IMR-90 (cell line): ENCODE measurements at regions not wholly inside any gene's neighbourhood (a gene's known extent, or its start where the extent isn't known, plus 50 kb on each side); places are given as distances from the start of the nearest gene placed in this dataset.

Experiments used
- ATAC-seq: fragments of 200-7000 bp; cut with Tn5 transposase; 2 replicates; pipeline ENCODE4 v1.9.1; 2020; ENCODE audit warnings: low read depth, mild to moderate bottlenecking, moderate library complexity
- BruUV-seq: library from RNA; stranded (reverse); fragments of 400-500 nt; replicated peaks from 2 replicates; lab custom pipeline; 2021; lab: Mats Ljungman, UMichigan
- CTCF ChIA-PET: fragments of 300-600 bp; formaldehyde crosslinking; extraction: SDS; loops from one replicate; lab custom pipeline; 2021; ENCODE audit warnings: antibody characterized with exemption; lab: Yijun Ruan, JAX
- POLR2A ChIA-PET: fragments of 300-600 bp; sonication (Branson Sonifier 250); formaldehyde crosslinking; loops from one replicate; lab custom pipeline; 2022; ENCODE audit warnings: antibody characterized with exemption; ENCODE audit not compliant: unreplicated experiment; lab: Charles Lee
- DNase-seq: peaks from one replicate; pipeline ENCODE4 v3.0.0; 2013
- H2AFZ ChIP-seq: replicated peaks from 2 replicates; pipeline ENCODE3; 2013; ENCODE audit warnings: low read length, mild to moderate bottlenecking; ENCODE audit not compliant: poor library complexity
- H2AK5ac ChIP-seq: 2 replicates; pipeline ENCODE4 v1.6.1; 2013; ENCODE audit warnings: low read depth, low read length, inconsistent platforms
- H2AK9ac ChIP-seq: replicated peaks from 2 replicates; pipeline ENCODE3; 2013; ENCODE audit warnings: mild to moderate bottlenecking, low read depth, low read length, moderate library complexity; ENCODE audit not compliant: poor library complexity
- H2BK120ac ChIP-seq: 2 replicates; pipeline ENCODE4 v1.6.1; 2013; ENCODE audit warnings: low read depth, low read length, inconsistent platforms
- H2BK15ac ChIP-seq: 3 replicates; pipeline ENCODE4 v1.6.1; 2013; ENCODE audit warnings: low read depth, low read length, inconsistent platforms
- H2BK20ac ChIP-seq: 2 replicates; pipeline ENCODE4 v1.6.1; 2013; ENCODE audit warnings: low read depth, mild to moderate bottlenecking, inconsistent platforms, low read length, moderate library complexity
- H2BK5ac ChIP-seq: 2 replicates; pipeline ENCODE4 v1.6.1; 2013; ENCODE audit warnings: mild to moderate bottlenecking, low read depth, low read length, inconsistent platforms; ENCODE audit not compliant: poor library complexity, severe bottlenecking
- H3K14ac ChIP-seq: replicated peaks from 2 replicates; pipeline ENCODE4 v1.6.1; 2013; ENCODE audit warnings: low read depth, low read length, inconsistent platforms
- H3K18ac ChIP-seq: 2 replicates; pipeline ENCODE4 v1.6.1; 2013; ENCODE audit warnings: low read depth, low read length, control low read depth
- H3K23ac ChIP-seq: 2 replicates; pipeline ENCODE4 v1.6.1; 2013; ENCODE audit warnings: low read depth, low read length, inconsistent platforms
- H3K27ac ChIP-seq: 2 replicates; pipeline ENCODE4 v1.5.1; 2013; ENCODE audit warnings: mild to moderate bottlenecking, control low read depth, low read length; ENCODE audit not compliant: insufficient read depth
- H3K27me3 ChIP-seq: 2 replicates; pipeline ENCODE4 v1.6.1; 2013; ENCODE audit warnings: low read length; ENCODE audit not compliant: control insufficient read depth, insufficient read depth
- H3K36me3 ChIP-seq: 2 replicates; pipeline ENCODE4 v1.6.1; 2013; ENCODE audit warnings: low read length, mixed read lengths; ENCODE audit not compliant: control insufficient read depth, insufficient read depth
- H3K4ac ChIP-seq: 2 replicates; pipeline ENCODE4 v1.6.1; 2013; ENCODE audit warnings: low read depth, low read length, inconsistent platforms
- H3K4me1 ChIP-seq: 2 replicates; pipeline ENCODE4 v1.6.1; 2013; ENCODE audit warnings: low read length, mixed read lengths; ENCODE audit not compliant: control insufficient read depth, insufficient read depth
- H3K4me2 ChIP-seq: 2 replicates; pipeline ENCODE4 v1.6.1; 2013; ENCODE audit warnings: low read depth, mild to moderate bottlenecking, control low read depth, low read length, moderate library complexity
- H3K4me3 ChIP-seq: 2 replicates; pipeline ENCODE4 v1.5.1; 2013; ENCODE audit warnings: low read depth, mild to moderate bottlenecking, control low read depth, low read length, moderate library complexity; ENCODE audit not compliant: insufficient read depth
- H3K56ac ChIP-seq: 2 replicates; pipeline ENCODE4 v1.6.1; 2013; ENCODE audit warnings: low read length, inconsistent platforms; ENCODE audit not compliant: insufficient read depth; ENCODE audit errors: extremely low read depth
- H3K79me1 ChIP-seq, 2 experiments: 2 replicates each; pipeline ENCODE4 v1.6.1; 2013; ENCODE audit warnings: low read length in 2 of 2, inconsistent platforms in 1 of 2, low read depth in 1 of 2
- H3K9ac ChIP-seq: 2 replicates; pipeline ENCODE4 v1.6.1; 2013; ENCODE audit warnings: low read depth, low read length, control low read depth
- H3K9me1 ChIP-seq: 2 replicates; pipeline ENCODE4 v1.6.1; 2013; ENCODE audit warnings: low read length, inconsistent platforms; ENCODE audit not compliant: insufficient read depth
- H3K9me3 ChIP-seq: 2 replicates; pipeline ENCODE4 v1.6.1; 2013; ENCODE audit warnings: low read length; ENCODE audit not compliant: control insufficient read depth, insufficient read depth
- H4K20me1 ChIP-seq: 2 replicates; pipeline ENCODE4 v1.6.1; 2013; ENCODE audit warnings: low read length, inconsistent platforms; ENCODE audit not compliant: insufficient read depth
- H4K5ac ChIP-seq: 2 replicates; pipeline ENCODE4 v1.6.1; 2013; ENCODE audit warnings: mild to moderate bottlenecking, low read depth, low read length, control low read depth
- H4K8ac ChIP-seq, 2 experiments: 2 replicates each; pipeline ENCODE4 v1.6.1; 2013; ENCODE audit warnings: low read depth in 2 of 2, low read length in 2 of 2, control low read depth in 1 of 2, inconsistent platforms in 1 of 2
- H4K91ac ChIP-seq: 2 replicates; pipeline ENCODE4 v1.6.1; 2013; ENCODE audit warnings: low read depth, low read length, inconsistent platforms; ENCODE audit not compliant: insufficient read depth
- BHLHE40 ChIP-seq: fragments of 150-350 bp; IDR thresholded peaks from 2 replicates; pipeline ENCODE4 v1.6.1; 2016; ENCODE audit warnings: mild to moderate bottlenecking, low read depth, low read length
- CEBPB ChIP-seq: IDR thresholded peaks from 2 replicates; pipeline ENCODE4 v1.6.1; 2012; ENCODE audit warnings: low read depth, low read length, improper control_type of control experiment
- CHD1 ChIP-seq: IDR thresholded peaks from 2 replicates; pipeline ENCODE4 v1.6.1; 2012; ENCODE audit warnings: low read depth, low read length, improper control_type of control experiment
- FOS ChIP-seq: fragments of 150-350 bp; IDR thresholded peaks from 2 replicates; pipeline ENCODE4 v1.6.1; 2016; ENCODE audit warnings: low read depth, low read length
- MAFK ChIP-seq: IDR thresholded peaks from 2 replicates; pipeline ENCODE4 v1.6.1; 2012; ENCODE audit warnings: low read depth, low read length, improper control_type of control experiment
- MAZ ChIP-seq: IDR thresholded peaks from 2 replicates; pipeline ENCODE4 v1.6.1; 2012; ENCODE audit warnings: low read depth, mild to moderate bottlenecking, low read length, improper control_type of control experiment, moderate library complexity, borderline replicate concordance
- MXI1 ChIP-seq: IDR thresholded peaks from 2 replicates; pipeline ENCODE4 v1.6.1; 2012; ENCODE audit warnings: low read depth, mild to moderate bottlenecking, low read length, moderate library complexity, borderline replicate concordance
- NFE2L2 ChIP-seq: fragments of 150-350 bp; IDR thresholded peaks from 2 replicates; pipeline ENCODE4 v1.6.1; 2016; ENCODE audit warnings: low read depth, mild to moderate bottlenecking, low read length
- POLR2A ChIP-seq: IDR thresholded peaks from 2 replicates; pipeline ENCODE4 v1.6.1; 2012; ENCODE audit warnings: mild to moderate bottlenecking, low read depth, low read length
- RAD21 ChIP-seq: IDR thresholded peaks from 2 replicates; pipeline ENCODE4 v1.6.1; 2012; ENCODE audit warnings: low read length, improper control_type of control experiment
- RCOR1 ChIP-seq: IDR thresholded peaks from 2 replicates; pipeline ENCODE4 v1.6.1; 2012; ENCODE audit warnings: mild to moderate bottlenecking, low read length, improper control_type of control experiment; ENCODE audit not compliant: insufficient replicate concordance
- RFX5 ChIP-seq: IDR thresholded peaks from 2 replicates; pipeline ENCODE4 v1.8.0; 2012; ENCODE audit warnings: low read depth, mild to moderate bottlenecking, low read length, moderate library complexity
- SMC3 ChIP-seq: fragments of 150-350 bp; IDR thresholded peaks from 2 replicates; pipeline ENCODE4 v1.6.1; 2016; ENCODE audit warnings: low read depth, mild to moderate bottlenecking, antibody characterized with exemption, low read length, moderate library complexity
- WGBS, 2 experiments: methylation state at CpG; one replicate each; pipeline versions ENCODE4 v1.1.5 to v1.1.7; 2013; ENCODE audit warnings: missing lambda C conversion rate in 2 of 2; ENCODE audit not compliant: insufficient read length in 1 of 2; ENCODE audit errors: extremely low coverage in 2 of 2; 5-methylcytosine and 5-hydroxymethylcytosine counted together
- dilution Hi-C: fragments of 300-500 bp; cut with HindIII; formaldehyde crosslinking; loops from one replicate; pipeline ENCODE4 v1.14.3; 2018; ENCODE audit warnings: low sequenced_read_pairs; ENCODE audit not compliant: unreplicated experiment
- in situ Hi-C: fragments of 300-500 bp; cut with MboI; formaldehyde crosslinking; loops from 3 replicates; pipeline ENCODE4 v1.14.3; 2019; ENCODE audit warnings: low sequenced_read_pairs, inconsistent platforms, mixed read lengths
- intact Hi-C: fragments of 100-400 bp; cut with micrococcal nuclease; formaldehyde crosslinking; loops from 2 replicates; pipeline ENCODE4 v1.10.0; 2022
- TF ChIP-seq, protein P1 (sequence below): fragments of 150-350 bp; IDR thresholded peaks from 2 replicates; pipeline ENCODE4 v1.6.1; 2016; ENCODE audit warnings: low read depth, mild to moderate bottlenecking, low read length, moderate library complexity, borderline replicate concordance
- TF ChIP-seq, protein P2 (sequence below): conservative IDR thresholded peaks from 2 replicates; pipeline ENCODE4 v1.5.1; 2012; ENCODE audit warnings: mild to moderate bottlenecking, low read depth, low read length, improper control_type of control experiment
- TF ChIP-seq, protein P3 (sequence below): fragments of 150-350 bp; IDR thresholded peaks from 2 replicates; pipeline ENCODE4 v1.6.1; 2017; ENCODE audit warnings: mild to moderate bottlenecking, antibody characterized with exemption, low read length, low read depth

DNA sequence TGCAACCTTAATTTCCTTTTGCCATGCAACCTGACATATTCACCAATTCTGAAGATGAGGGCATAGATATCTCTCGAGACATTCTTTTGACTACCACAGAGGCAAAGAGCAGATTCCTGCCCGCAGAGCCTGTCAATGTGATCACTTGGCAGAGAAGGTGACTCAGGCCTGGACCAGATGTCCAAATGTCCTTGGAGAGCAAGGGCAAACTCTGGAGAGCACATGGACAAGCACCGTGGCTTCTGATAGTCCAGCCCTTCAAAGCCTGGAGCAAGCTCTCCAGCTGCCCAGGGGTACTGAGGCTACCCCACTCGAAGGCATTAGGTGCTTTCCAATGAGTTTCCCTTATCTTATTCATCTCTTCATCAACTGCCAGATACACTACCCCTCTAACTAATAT is 50.4 kb upstream of the ALDH1B1 start:
- Histone ChIP-seq H2AFZ (no peak overlapping the region), H4K5ac (no peak overlapping the region), H2BK15ac (no peak overlapping the region), H2BK20ac (no peak overlapping the region), H3K9me1 (no peaks in the 10 kb centered on the region), H3K4me1 (peaks cover 5% of the 10 kb centered on the region; the same call in 1 of the 2 replicates), H3K36me3 (no peaks in the 10 kb centered on the region), H3K18ac (no peak overlapping the region), H4K91ac (no peak overlapping the region), H3K9ac (no peak overlapping the region), H2BK5ac (no peak overlapping the region), H3K56ac (no peak overlapping the region), H2BK120ac (no peak overlapping the region), H3K23ac (no peak overlapping the region), H4K20me1 (no peaks in the 10 kb centered on the region), H3K79me1 (no peaks in the 10 kb centered on the region), H2AK9ac (no peak overlapping the region), H3K4me2 (no peak overlapping the region), H3K4ac (no peak overlapping the region), H3K27ac (no peak overlapping the region), H4K8ac (no peak overlapping the region), H3K14ac (no peak overlapping the region), H3K27me3 (peaks cover 49% of the 10 kb centered on the region), H3K4me3 (no peak overlapping the region), H3K9me3 (no peaks in the 10 kb centered on the region), H2AK5ac (no peak overlapping the region)
- in situ Hi-C loops (no loop called here), dilution Hi-C loops (no loop called here), intact Hi-C loops (no loop called here)
- ChIA-PET POLR2A (no interaction called here), CTCF (interaction anchor here (0.5 kb wide), 1 partner anchor 228 kb away, joined by 3 read pairs; no protein-coding TSS in a partner anchor)
- TF ChIP-seq RAD21 = no peak
- TF ChIP-seq CHD1 = no peak
- TF ChIP-seq, protein P1, sequence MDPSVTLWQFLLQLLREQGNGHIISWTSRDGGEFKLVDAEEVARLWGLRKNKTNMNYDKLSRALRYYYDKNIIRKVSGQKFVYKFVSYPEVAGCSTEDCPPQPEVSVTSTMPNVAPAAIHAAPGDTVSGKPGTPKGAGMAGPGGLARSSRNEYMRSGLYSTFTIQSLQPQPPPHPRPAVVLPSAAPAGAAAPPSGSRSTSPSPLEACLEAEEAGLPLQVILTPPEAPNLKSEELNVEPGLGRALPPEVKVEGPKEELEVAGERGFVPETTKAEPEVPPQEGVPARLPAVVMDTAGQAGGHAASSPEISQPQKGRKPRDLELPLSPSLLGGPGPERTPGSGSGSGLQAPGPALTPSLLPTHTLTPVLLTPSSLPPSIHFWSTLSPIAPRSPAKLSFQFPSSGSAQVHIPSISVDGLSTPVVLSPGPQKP = no peak
- TF ChIP-seq FOS = no peak
- no peak for TF ChIP-seq POLR2A
- no peak for TF ChIP-seq RFX5
- TF ChIP-seq BHLHE40 = no peak
- no peak for TF ChIP-seq MAZ
- TF ChIP-seq MAFK = no peak
- TF ChIP-seq, protein P2, sequence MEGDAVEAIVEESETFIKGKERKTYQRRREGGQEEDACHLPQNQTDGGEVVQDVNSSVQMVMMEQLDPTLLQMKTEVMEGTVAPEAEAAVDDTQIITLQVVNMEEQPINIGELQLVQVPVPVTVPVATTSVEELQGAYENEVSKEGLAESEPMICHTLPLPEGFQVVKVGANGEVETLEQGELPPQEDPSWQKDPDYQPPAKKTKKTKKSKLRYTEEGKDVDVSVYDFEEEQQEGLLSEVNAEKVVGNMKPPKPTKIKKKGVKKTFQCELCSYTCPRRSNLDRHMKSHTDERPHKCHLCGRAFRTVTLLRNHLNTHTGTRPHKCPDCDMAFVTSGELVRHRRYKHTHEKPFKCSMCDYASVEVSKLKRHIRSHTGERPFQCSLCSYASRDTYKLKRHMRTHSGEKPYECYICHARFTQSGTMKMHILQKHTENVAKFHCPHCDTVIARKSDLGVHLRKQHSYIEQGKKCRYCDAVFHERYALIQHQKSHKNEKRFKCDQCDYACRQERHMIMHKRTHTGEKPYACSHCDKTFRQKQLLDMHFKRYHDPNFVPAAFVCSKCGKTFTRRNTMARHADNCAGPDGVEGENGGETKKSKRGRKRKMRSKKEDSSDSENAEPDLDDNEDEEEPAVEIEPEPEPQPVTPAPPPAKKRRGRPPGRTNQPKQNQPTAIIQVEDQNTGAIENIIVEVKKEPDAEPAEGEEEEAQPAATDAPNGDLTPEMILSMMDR = no peak
- TF ChIP-seq, protein P3, sequence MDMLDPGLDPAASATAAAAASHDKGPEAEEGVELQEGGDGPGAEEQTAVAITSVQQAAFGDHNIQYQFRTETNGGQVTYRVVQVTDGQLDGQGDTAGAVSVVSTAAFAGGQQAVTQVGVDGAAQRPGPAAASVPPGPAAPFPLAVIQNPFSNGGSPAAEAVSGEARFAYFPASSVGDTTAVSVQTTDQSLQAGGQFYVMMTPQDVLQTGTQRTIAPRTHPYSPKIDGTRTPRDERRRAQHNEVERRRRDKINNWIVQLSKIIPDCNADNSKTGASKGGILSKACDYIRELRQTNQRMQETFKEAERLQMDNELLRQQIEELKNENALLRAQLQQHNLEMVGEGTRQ = no peak
- no peak for TF ChIP-seq CEBPB
- no peak for TF ChIP-seq SMC3
- TF ChIP-seq RCOR1 = no peak
- no peak for TF ChIP-seq MXI1
- no peak for TF ChIP-seq NFE2L2
- BruUV-seq = no TSS peak
- no peak for ATAC-seq
- 62% methylated on average over 3 of the region's 4 CpGs; no CpG with 5 or more reads in 1 of the 2 experiments for WGBS, 2 experiments
- DNase-seq = no peak
